NAMALWA (cell line): ENCODE measurements at regions not wholly inside any gene's neighbourhood (a gene's known extent, or its start where the extent isn't known, plus 50 kb on each side); places are given as distances from the start of the nearest gene placed in this dataset.

Experiments
- DNase-seq: peaks from one replicate; pipeline ENCODE4 v3.0.0-alpha.2; 2015; ENCODE audit warnings: low spot score

GRCh38 chr5:114657342-114658130 is 295.7 kb downstream of the KCNN2 start:
- no peak for DNase-seq

- DNase-seq, result no peak
Observed at GRCh38 chr5:114649878-114650277, 288.0 kb downstream of the KCNN2 start.

- no peak for DNase-seq
Observed at GRCh38 chr5:114648940-114649339, 287.1 kb downstream of the KCNN2 start.

GRCh38 chr5:114644576-114644975 is 282.7 kb downstream of the KCNN2 start:
- no peak for DNase-seq

GRCh38 chr5:114636271-114636670 is 274.4 kb downstream of the KCNN2 start:
- no peak for DNase-seq

- DNase-seq, result no peak
Observed at GRCh38 chr5:114634967-114635901, 273.4 kb downstream of the KCNN2 start.

GRCh38 chr5:114634517-114634916 is 272.6 kb downstream of the KCNN2 start:
- no peak for DNase-seq

GRCh38 chr5:114612406-114612805 is 250.5 kb downstream of the KCNN2 start:
- no peak for DNase-seq

- no peak for DNase-seq
Observed at GRCh38 chr5:114581136-114581535, 219.3 kb downstream of the KCNN2 start.

- DNase-seq, result no peak
Observed at GRCh38 chr5:114565871-114566270, 204.0 kb downstream of the KCNN2 start.

GRCh38 chr5:114565139-114565538 is 203.3 kb downstream of the KCNN2 start:
- no peak for DNase-seq

- DNase-seq, result no peak
Observed at GRCh38 chr5:114561415-114561814, 199.5 kb downstream of the KCNN2 start.
